ENCODE measurements at regions not wholly inside any gene's neighbourhood (a gene's known extent, or its start where the extent isn't known, plus 50 kb on each side); places are given as distances from the start of the nearest gene placed in this dataset.

GRCh38 chr14:40887912-40888311, 718.8 kb upstream of the LRFN5 start:
- H3K4me3 ChIP-seq (ENCODE audit: low read depth, poor library complexity, severe bottlenecking): no peak overlapping the region
- TF ChIP-seq CTCF (IDR thresholded peaks at IDR 0.05): no peak
- WGBS, 2 donors: 93 to 94% methylated on average over 2 of the region's 2 CpGs
- DNase-seq (ENCODE audit: low spot score in 2 of 2): no peak
- intact Hi-C loops (cut with DNase I; ENCODE audit: low total_unique reads): no loop called here

GRCh38 chr14:40870252-40870651, 736.4 kb upstream of the LRFN5 start:
- intact Hi-C loops (cut with DNase I; ENCODE audit: low total_unique reads): no loop called here
- no peak for TF ChIP-seq POLR2A (IDR thresholded peaks at IDR 0.05)
- H3K4me3 ChIP-seq (ENCODE audit: low read depth, poor library complexity, severe bottlenecking): no peak overlapping the region
- no peak for DNase-seq (ENCODE audit: low spot score in 2 of 2)
- 44 to 72% methylated on average over 1 of the region's 1 CpG for WGBS, 2 donors

- no peak overlapping the region for H3K4me3 ChIP-seq (ENCODE audit: low read depth, poor library complexity, severe bottlenecking)
- no peak for DNase-seq (ENCODE audit: low spot score in 2 of 2)
- intact Hi-C loops (cut with DNase I; ENCODE audit: low total_unique reads): no loop called here
- TF ChIP-seq CTCF (IDR thresholded peaks at IDR 0.05): no peak
- WGBS, 2 donors: 50 to 64% methylated on average over 1 of the region's 1 CpG
Measured at GRCh38 chr14:40859055-40859454, 747.6 kb upstream of the LRFN5 start.

GRCh38 chr14:40855343-40855742, 751.3 kb upstream of the LRFN5 start:
- TF ChIP-seq POLR2A (IDR thresholded peaks at IDR 0.05): no peak
- TF ChIP-seq CTCF (IDR thresholded peaks at IDR 0.05): no peak
- intact Hi-C loops (cut with DNase I; ENCODE audit: low total_unique reads): no loop called here
- 67 to 83% methylated on average over 6 of the region's 6 CpGs for WGBS, 2 donors

GRCh38 chr14:40850191-40850590, 756.5 kb upstream of the LRFN5 start:
- H3K4me3 ChIP-seq (ENCODE audit: low read depth, poor library complexity, severe bottlenecking): no peak overlapping the region
- DNase-seq (ENCODE audit: low spot score in 2 of 2): no peak
- TF ChIP-seq POLR2A (IDR thresholded peaks at IDR 0.05) (no peak), CTCF (IDR thresholded peaks at IDR 0.05) (no peak)
- intact Hi-C loops (cut with DNase I; ENCODE audit: low total_unique reads): no loop called here

More at GRCh38 chr14:40855343-40855742, 751.3 kb upstream of the LRFN5 start:
- DNase-seq (ENCODE audit: low spot score in 2 of 2): no peak
- no peak overlapping the region for H3K4me3 ChIP-seq (ENCODE audit: low read depth, poor library complexity, severe bottlenecking)

GRCh38 chr14:40847480-40847879, 759.2 kb upstream of the LRFN5 start:
- intact Hi-C loops (cut with DNase I; ENCODE audit: low total_unique reads): no loop called here
- TF ChIP-seq POLR2A (IDR thresholded peaks at IDR 0.05): no peak
- TF ChIP-seq CTCF (IDR thresholded peaks at IDR 0.05): no peak
- no peak overlapping the region for H3K4me3 ChIP-seq (ENCODE audit: low read depth, poor library complexity, severe bottlenecking)
- no peak for DNase-seq (ENCODE audit: low spot score in 2 of 2)
